ENCODE measurements at regions not wholly inside any gene's neighbourhood (a gene's known extent, or its start where the extent isn't known, plus 50 kb on each side); places are given as distances from the start of the nearest gene placed in this dataset.

GRCh38 chr14:81584495-81584894 is 50.8 kb upstream of the SEL1L start:
- Histone ChIP-seq H3K36me3 (ENCODE audit: control insufficient read depth in 1 of 2, insufficient read depth in 2 of 2, low read length in 2 of 2) (no peaks in the 10 kb centered on the region), H4K8ac (ENCODE audit: low read depth, low read length) (no peak overlapping the region), H3K9ac (ENCODE audit: low read length) (no peak overlapping the region), H3K23ac (ENCODE audit: low read length) (no peak overlapping the region), H4K91ac (ENCODE audit: low read depth, low read length) (no peak overlapping the region), H3K14ac (ENCODE audit: low read length) (no peak overlapping the region), H3K18ac (ENCODE audit: low read length) (no peak overlapping the region), H3K9me3 (ENCODE audit: insufficient read depth, low read depth, low read length) (no peaks in the 10 kb centered on the region), H3K79me2 (ENCODE audit: control insufficient read depth, insufficient read depth, low read length, poor library complexity) (no peaks in the 10 kb centered on the region), H3K4ac (ENCODE audit: low read depth, low read length) (no peak overlapping the region), H4K12ac (ENCODE audit: low read depth, low read length) (no peak overlapping the region), H3K27ac (ENCODE audit: low read depth, low read length) (no peak overlapping the region), H3K4me2 (ENCODE audit: low read length) (no peak overlapping the region), H3K27me3 (ENCODE audit: insufficient read depth, low read length) (no peaks in the 10 kb centered on the region), H3K79me1 (ENCODE audit: low read length) (no peaks in the 10 kb centered on the region), H3K4me1 (ENCODE audit: control insufficient read depth in 1 of 2, insufficient read depth in 2 of 2, low read length in 2 of 2) (peaks cover 0 to 3% of the 10 kb centered on the region in 2 experiments), H3K4me3 (ENCODE audit: low read depth, low read length) (no peak overlapping the region), H2AK5ac (ENCODE audit: low read length) (no peak overlapping the region), H2AFZ (ENCODE audit: insufficient read depth, low read length, poor library complexity) (no peak overlapping the region), H2BK120ac (ENCODE audit: insufficient read depth, low read length, poor library complexity) (no peak overlapping the region), H2BK12ac (ENCODE audit: low read length) (no peak overlapping the region), H2BK5ac (ENCODE audit: low read depth, low read length, poor library complexity) (no peak overlapping the region)
- no CpG with 5 or more reads among the region's 2 CpGs for WGBS (ENCODE audit: extremely low coverage, insufficient coverage, insufficient read length)
- no peak for DNase-seq

GRCh38 chr14:81589381-81590065 is 55.9 kb upstream of the SEL1L start:
- Histone ChIP-seq H3K9me3 (ENCODE audit: insufficient read depth, low read depth, low read length) (no peaks in the 10 kb centered on the region), H3K4me1 (ENCODE audit: control insufficient read depth in 1 of 2, insufficient read depth in 2 of 2, low read length in 2 of 2) (peaks cover 0 to 3% of the 10 kb centered on the region in 2 experiments), H4K8ac (ENCODE audit: low read depth, low read length) (no peak overlapping the region), H3K27ac (ENCODE audit: low read depth, low read length) (no peak overlapping the region), H4K91ac (ENCODE audit: low read depth, low read length) (no peak overlapping the region), H2BK5ac (ENCODE audit: low read depth, low read length, poor library complexity) (no peak overlapping the region), H3K23ac (ENCODE audit: low read length) (no peak overlapping the region), H3K79me1 (ENCODE audit: low read length) (no peaks in the 10 kb centered on the region), H3K79me2 (ENCODE audit: control insufficient read depth, insufficient read depth, low read length, poor library complexity) (no peaks in the 10 kb centered on the region), H4K12ac (ENCODE audit: low read depth, low read length) (no peak overlapping the region), H3K36me3 (ENCODE audit: control insufficient read depth in 1 of 2, insufficient read depth in 2 of 2, low read length in 2 of 2) (no peaks in the 10 kb centered on the region), H3K14ac (ENCODE audit: low read length) (no peak overlapping the region), H2AFZ (ENCODE audit: insufficient read depth, low read length, poor library complexity) (no peak overlapping the region), H3K27me3 (ENCODE audit: insufficient read depth, low read length) (no peaks in the 10 kb centered on the region), H3K4ac (ENCODE audit: low read depth, low read length) (no peak overlapping the region), H3K4me2 (ENCODE audit: low read length) (no peak overlapping the region), H3K9ac (ENCODE audit: low read length) (no peak overlapping the region), H2BK120ac (ENCODE audit: insufficient read depth, low read length, poor library complexity) (no peak overlapping the region), H3K18ac (ENCODE audit: low read length) (no peak overlapping the region), H2AK5ac (ENCODE audit: low read length) (no peak overlapping the region), H3K4me3 (ENCODE audit: low read depth, low read length) (no peak overlapping the region), H2BK12ac (ENCODE audit: low read length) (no peak overlapping the region)
- 100% methylated on average over 1 of the region's 7 CpGs for WGBS (ENCODE audit: extremely low coverage, insufficient coverage, insufficient read length)
- no peak for DNase-seq

GRCh38 chr14:81591266-81591665 is 57.6 kb upstream of the SEL1L start:
- no peak overlapping the region for H3K4ac ChIP-seq (ENCODE audit: low read depth, low read length)
- no peak overlapping the region for H3K18ac ChIP-seq (ENCODE audit: low read length)
- H2BK12ac ChIP-seq (ENCODE audit: low read length), result no peak overlapping the region
- no CpG with 5 or more reads among the region's 3 CpGs for WGBS (ENCODE audit: extremely low coverage, insufficient coverage, insufficient read length)
- H3K27ac ChIP-seq (ENCODE audit: low read depth, low read length), result no peak overlapping the region
- DNase-seq, result no peak
- H3K9ac ChIP-seq (ENCODE audit: low read length), result no peak overlapping the region
- H3K4me2 ChIP-seq (ENCODE audit: low read length), result no peak overlapping the region
- no peak overlapping the region for H3K4me3 ChIP-seq (ENCODE audit: low read depth, low read length)
- no peaks in the 10 kb centered on the region for H3K79me1 ChIP-seq (ENCODE audit: low read length)
- no peaks in the 10 kb centered on the region for H3K79me2 ChIP-seq (ENCODE audit: control insufficient read depth, insufficient read depth, low read length, poor library complexity)
- H3K14ac ChIP-seq (ENCODE audit: low read length), result no peak overlapping the region
- H3K27me3 ChIP-seq (ENCODE audit: insufficient read depth, low read length), result no peaks in the 10 kb centered on the region
- H4K8ac ChIP-seq (ENCODE audit: low read depth, low read length), result no peak overlapping the region
- no peak overlapping the region for H2AFZ ChIP-seq (ENCODE audit: insufficient read depth, low read length, poor library complexity)
- no peak overlapping the region for H2AK5ac ChIP-seq (ENCODE audit: low read length)
- H3K36me3 ChIP-seq (ENCODE audit: control insufficient read depth in 1 of 2, insufficient read depth in 2 of 2, low read length in 2 of 2), result no peaks in the 10 kb centered on the region
- H4K12ac ChIP-seq (ENCODE audit: low read depth, low read length), result no peak overlapping the region
- H2BK120ac ChIP-seq (ENCODE audit: insufficient read depth, low read length, poor library complexity), result no peak overlapping the region
- no peak overlapping the region for H2BK5ac ChIP-seq (ENCODE audit: low read depth, low read length, poor library complexity)
- H3K4me1 ChIP-seq (ENCODE audit: control insufficient read depth in 1 of 2, insufficient read depth in 2 of 2, low read length in 2 of 2), result peaks cover 0 to 3% of the 10 kb centered on the region in 2 experiments
- H4K91ac ChIP-seq (ENCODE audit: low read depth, low read length), result no peak overlapping the region
- H3K9me3 ChIP-seq (ENCODE audit: insufficient read depth, low read depth, low read length), result no peaks in the 10 kb centered on the region
- H3K23ac ChIP-seq (ENCODE audit: low read length), result no peak overlapping the region

- Histone ChIP-seq H3K36me3 (ENCODE audit: control insufficient read depth in 1 of 2, insufficient read depth in 2 of 2, low read length in 2 of 2) (no peaks in the 10 kb centered on the region), H3K4ac (ENCODE audit: low read depth, low read length) (no peak overlapping the region), H3K79me1 (ENCODE audit: low read length) (no peaks in the 10 kb centered on the region), H2BK5ac (ENCODE audit: low read depth, low read length, poor library complexity) (no peak overlapping the region), H3K79me2 (ENCODE audit: control insufficient read depth, insufficient read depth, low read length, poor library complexity) (no peaks in the 10 kb centered on the region), H3K27me3 (ENCODE audit: insufficient read depth, low read length) (no peaks in the 10 kb centered on the region), H3K4me2 (ENCODE audit: low read length) (no peak overlapping the region), H3K27ac (ENCODE audit: low read depth, low read length) (no peak overlapping the region), H3K4me1 (ENCODE audit: control insufficient read depth in 1 of 2, insufficient read depth in 2 of 2, low read length in 2 of 2) (peaks cover 0 to 3% of the 10 kb centered on the region in 2 experiments), H2AFZ (ENCODE audit: insufficient read depth, low read length, poor library complexity) (no peak overlapping the region), H2AK5ac (ENCODE audit: low read length) (no peak overlapping the region), H4K91ac (ENCODE audit: low read depth, low read length) (no peak overlapping the region), H3K9me3 (ENCODE audit: insufficient read depth, low read depth, low read length) (no peaks in the 10 kb centered on the region), H3K9ac (ENCODE audit: low read length) (no peak overlapping the region), H4K12ac (ENCODE audit: low read depth, low read length) (no peak overlapping the region), H4K8ac (ENCODE audit: low read depth, low read length) (no peak overlapping the region), H2BK120ac (ENCODE audit: insufficient read depth, low read length, poor library complexity) (no peak overlapping the region), H3K23ac (ENCODE audit: low read length) (no peak overlapping the region), H2BK12ac (ENCODE audit: low read length) (no peak overlapping the region), H3K18ac (ENCODE audit: low read length) (no peak overlapping the region), H3K14ac (ENCODE audit: low read length) (no peak overlapping the region), H3K4me3 (ENCODE audit: low read depth, low read length) (no peak overlapping the region)
- no peak for DNase-seq
- no CpG with 5 or more reads among the region's 6 CpGs for WGBS (ENCODE audit: extremely low coverage, insufficient coverage, insufficient read length)
Observed at GRCh38 chr14:81594012-81594411, 60.4 kb upstream of the SEL1L start.
